ENCODE measurements at regions not wholly inside any gene's neighbourhood (a gene's known extent, or its start where the extent isn't known, plus 50 kb on each side); places are given as distances from the start of the nearest gene placed in this dataset.

- H3K9me3 ChIP-seq (ENCODE audit: control extremely low read depth in 1 of 5, control insufficient read depth in 4 of 5, insufficient read depth in 2 of 5, low read depth in 1 of 5, low read length in 4 of 5): no peaks in the 10 kb centered on the region
- no peak for DNase-seq
- H3K27me3 ChIP-seq (replicated peaks in 2 of 5; ENCODE audit: control insufficient read depth in 4 of 5, insufficient read depth in 5 of 5, low read length in 4 of 5): no peaks in the 10 kb centered on the region
- no peak overlapping the region for H3K4me3 ChIP-seq (ENCODE audit: control insufficient read depth in 1 of 7, extremely low read depth in 1 of 7, insufficient read depth in 4 of 7, low read depth in 2 of 7, low read length in 6 of 7)
- H3K27ac ChIP-seq (ENCODE audit: insufficient read depth in 1 of 2, low read depth in 1 of 2, low read length in 2 of 2, poor library complexity in 1 of 2, severe bottlenecking in 2 of 2): no peak overlapping the region
- CTCF ChIA-PET: no interaction called here
- POLR2A ChIA-PET: no interaction called here
- H3K4me1 ChIP-seq (ENCODE audit: control extremely low read depth in 1 of 4, control insufficient read depth in 4 of 4, insufficient read depth in 4 of 4, low read length in 3 of 4): no peaks in the 10 kb centered on the region
- no peaks in the 10 kb centered on the region for H3K36me3 ChIP-seq (ENCODE audit: control insufficient read depth in 4 of 4, insufficient read depth in 4 of 4, low read length in 3 of 4)
- WGBS (ENCODE audit: insufficient coverage): no CpG with 5 or more reads among the region's 1 CpG
Measured at GRCh38 chr14:46053221-46053620, 598.4 kb downstream of the RPL10L start.

- no peak overlapping the region for H3K27ac ChIP-seq (ENCODE audit: insufficient read depth in 1 of 2, low read depth in 1 of 2, low read length in 2 of 2, poor library complexity in 1 of 2, severe bottlenecking in 2 of 2)
- H3K4me3 ChIP-seq (ENCODE audit: control insufficient read depth in 1 of 7, extremely low read depth in 1 of 7, insufficient read depth in 4 of 7, low read depth in 2 of 7, low read length in 6 of 7): no peak overlapping the region
- H3K36me3 ChIP-seq (ENCODE audit: control insufficient read depth in 4 of 4, insufficient read depth in 4 of 4, low read length in 3 of 4): no peaks in the 10 kb centered on the region
- H3K9me3 ChIP-seq (ENCODE audit: control extremely low read depth in 1 of 5, control insufficient read depth in 4 of 5, insufficient read depth in 2 of 5, low read depth in 1 of 5, low read length in 4 of 5): no peaks in the 10 kb centered on the region
- no peak for DNase-seq
- no peaks in the 10 kb centered on the region for H3K4me1 ChIP-seq (ENCODE audit: control extremely low read depth in 1 of 4, control insufficient read depth in 4 of 4, insufficient read depth in 4 of 4, low read length in 3 of 4)
- CTCF ChIA-PET: no interaction called here
- H3K27me3 ChIP-seq (replicated peaks in 2 of 5; ENCODE audit: control insufficient read depth in 4 of 5, insufficient read depth in 5 of 5, low read length in 4 of 5): no peaks in the 10 kb centered on the region
- WGBS (ENCODE audit: insufficient coverage): 100% methylated on average over 1 of the region's 1 CpG
- POLR2A ChIA-PET: no interaction called here
Measured at GRCh38 chr14:46051796-46052195, 599.8 kb downstream of the RPL10L start.

GRCh38 chr14:46048127-46048526 is 603.5 kb downstream of the RPL10L start:
- DNase-seq: no peak
- peaks cover 0 to 2% (median 0%) of the 10 kb centered on the region in 5 experiments for H3K9me3 ChIP-seq (ENCODE audit: control extremely low read depth in 1 of 5, control insufficient read depth in 4 of 5, insufficient read depth in 2 of 5, low read depth in 1 of 5, low read length in 4 of 5)
- H3K27ac ChIP-seq (ENCODE audit: insufficient read depth in 1 of 2, low read depth in 1 of 2, low read length in 2 of 2, poor library complexity in 1 of 2, severe bottlenecking in 2 of 2): no peak overlapping the region
- no peaks in the 10 kb centered on the region for H3K36me3 ChIP-seq (ENCODE audit: control insufficient read depth in 4 of 4, insufficient read depth in 4 of 4, low read length in 3 of 4)
- ChIA-PET CTCF (no interaction called here), POLR2A (no interaction called here)
- no peak overlapping the region for H3K4me3 ChIP-seq (ENCODE audit: control insufficient read depth in 1 of 7, extremely low read depth in 1 of 7, insufficient read depth in 4 of 7, low read depth in 2 of 7, low read length in 6 of 7)
- 94% methylated on average over 3 of the region's 3 CpGs for WGBS (ENCODE audit: insufficient coverage)
- no peaks in the 10 kb centered on the region for H3K4me1 ChIP-seq (ENCODE audit: control extremely low read depth in 1 of 4, control insufficient read depth in 4 of 4, insufficient read depth in 4 of 4, low read length in 3 of 4)
- H3K27me3 ChIP-seq (replicated peaks in 2 of 5; ENCODE audit: control insufficient read depth in 4 of 5, insufficient read depth in 5 of 5, low read length in 4 of 5): no peaks in the 10 kb centered on the region

- H3K36me3 ChIP-seq (ENCODE audit: control insufficient read depth in 4 of 4, insufficient read depth in 4 of 4, low read length in 3 of 4): no peaks in the 10 kb centered on the region
Measured at GRCh38 chr14:46036099-46036498, 615.5 kb downstream of the RPL10L start.

GRCh38 chr14:46034305-46034704 is 617.3 kb downstream of the RPL10L start:
- H3K9me3 ChIP-seq (ENCODE audit: control extremely low read depth in 1 of 5, control insufficient read depth in 4 of 5, insufficient read depth in 2 of 5, low read depth in 1 of 5, low read length in 4 of 5): no peaks in the 10 kb centered on the region
- ChIA-PET CTCF (no interaction called here), POLR2A (no interaction called here)
- H3K36me3 ChIP-seq (ENCODE audit: control insufficient read depth in 4 of 4, insufficient read depth in 4 of 4, low read length in 3 of 4): no peaks in the 10 kb centered on the region
- WGBS (ENCODE audit: insufficient coverage): 100% methylated on average over 1 of the region's 3 CpGs
- DNase-seq: no peak
- no peaks in the 10 kb centered on the region for H3K4me1 ChIP-seq (ENCODE audit: control extremely low read depth in 1 of 4, control insufficient read depth in 4 of 4, insufficient read depth in 4 of 4, low read length in 3 of 4)
- no peak overlapping the region for H3K27ac ChIP-seq (ENCODE audit: insufficient read depth in 1 of 2, low read depth in 1 of 2, low read length in 2 of 2, poor library complexity in 1 of 2, severe bottlenecking in 2 of 2)
- no peak overlapping the region for H3K4me3 ChIP-seq (ENCODE audit: control insufficient read depth in 1 of 7, extremely low read depth in 1 of 7, insufficient read depth in 4 of 7, low read depth in 2 of 7, low read length in 6 of 7)
- no peaks in the 10 kb centered on the region for H3K27me3 ChIP-seq (replicated peaks in 2 of 5; ENCODE audit: control insufficient read depth in 4 of 5, insufficient read depth in 5 of 5, low read length in 4 of 5)

More at GRCh38 chr14:46036099-46036498, 615.5 kb downstream of the RPL10L start:
- DNase-seq: no peak
- no CpG with 5 or more reads among the region's 4 CpGs for WGBS (ENCODE audit: insufficient coverage)
- Histone ChIP-seq H3K9me3 (ENCODE audit: control extremely low read depth in 1 of 5, control insufficient read depth in 4 of 5, insufficient read depth in 2 of 5, low read depth in 1 of 5, low read length in 4 of 5) (no peaks in the 10 kb centered on the region), H3K4me1 (ENCODE audit: control extremely low read depth in 1 of 4, control insufficient read depth in 4 of 4, insufficient read depth in 4 of 4, low read length in 3 of 4) (no peaks in the 10 kb centered on the region), H3K27ac (ENCODE audit: insufficient read depth in 1 of 2, low read depth in 1 of 2, low read length in 2 of 2, poor library complexity in 1 of 2, severe bottlenecking in 2 of 2) (no peak overlapping the region), H3K27me3 (replicated peaks in 2 of 5; ENCODE audit: control insufficient read depth in 4 of 5, insufficient read depth in 5 of 5, low read length in 4 of 5) (no peaks in the 10 kb centered on the region), H3K4me3 (ENCODE audit: control insufficient read depth in 1 of 7, extremely low read depth in 1 of 7, insufficient read depth in 4 of 7, low read depth in 2 of 7, low read length in 6 of 7) (no peak overlapping the region)
- ChIA-PET POLR2A (no interaction called here), CTCF (no interaction called here)

- CTCF ChIA-PET: no interaction called here
- no peaks in the 10 kb centered on the region for H3K9me3 ChIP-seq (ENCODE audit: control extremely low read depth in 1 of 5, control insufficient read depth in 4 of 5, insufficient read depth in 2 of 5, low read depth in 1 of 5, low read length in 4 of 5)
- no CpG with 5 or more reads among the region's 1 CpG for WGBS (ENCODE audit: insufficient coverage)
Measured at GRCh38 chr14:46018846-46019420, 632.6 kb downstream of the RPL10L start.

GRCh38 chr14:46008348-46008747 is 643.2 kb downstream of the RPL10L start:
- 92% methylated on average over 1 of the region's 3 CpGs for WGBS (ENCODE audit: insufficient coverage)
- Histone ChIP-seq H3K4me1 (ENCODE audit: control extremely low read depth in 1 of 4, control insufficient read depth in 4 of 4, insufficient read depth in 4 of 4, low read length in 3 of 4) (no peaks in the 10 kb centered on the region), H3K36me3 (ENCODE audit: control insufficient read depth in 4 of 4, insufficient read depth in 4 of 4, low read length in 3 of 4) (no peaks in the 10 kb centered on the region), H3K27ac (ENCODE audit: insufficient read depth in 1 of 2, low read depth in 1 of 2, low read length in 2 of 2, poor library complexity in 1 of 2, severe bottlenecking in 2 of 2) (no peak overlapping the region), H3K9me3 (ENCODE audit: control extremely low read depth in 1 of 5, control insufficient read depth in 4 of 5, insufficient read depth in 2 of 5, low read depth in 1 of 5, low read length in 4 of 5) (peaks cover 0 to 11% (median 3%) of the 10 kb centered on the region in 5 experiments), H3K27me3 (replicated peaks in 2 of 5; ENCODE audit: control insufficient read depth in 4 of 5, insufficient read depth in 5 of 5, low read length in 4 of 5) (no peaks in the 10 kb centered on the region), H3K4me3 (ENCODE audit: control insufficient read depth in 1 of 7, extremely low read depth in 1 of 7, insufficient read depth in 4 of 7, low read depth in 2 of 7, low read length in 6 of 7) (no peak overlapping the region)
- ChIA-PET CTCF (no interaction called here), POLR2A (no interaction called here)
- DNase-seq: no peak

More at GRCh38 chr14:46018846-46019420, 632.6 kb downstream of the RPL10L start:
- Histone ChIP-seq H3K4me3 (ENCODE audit: control insufficient read depth in 1 of 7, extremely low read depth in 1 of 7, insufficient read depth in 4 of 7, low read depth in 2 of 7, low read length in 6 of 7) (no peak overlapping the region), H3K36me3 (ENCODE audit: control insufficient read depth in 4 of 4, insufficient read depth in 4 of 4, low read length in 3 of 4) (no peaks in the 10 kb centered on the region), H3K4me1 (ENCODE audit: control extremely low read depth in 1 of 4, control insufficient read depth in 4 of 4, insufficient read depth in 4 of 4, low read length in 3 of 4) (no peaks in the 10 kb centered on the region), H3K27me3 (replicated peaks in 2 of 5; ENCODE audit: control insufficient read depth in 4 of 5, insufficient read depth in 5 of 5, low read length in 4 of 5) (no peaks in the 10 kb centered on the region), H3K27ac (ENCODE audit: insufficient read depth in 1 of 2, low read depth in 1 of 2, low read length in 2 of 2, poor library complexity in 1 of 2, severe bottlenecking in 2 of 2) (no peak overlapping the region)
- no peak for DNase-seq
- POLR2A ChIA-PET: no interaction called here
